GM12891 (cell line): ENCODE measurements at regions not wholly inside any gene's neighbourhood (a gene's known extent, or its start where the extent isn't known, plus 50 kb on each side); places are given as distances from the start of the nearest gene placed in this dataset.

Experiments used
- POLR2A ChIP-seq: IDR thresholded peaks from 2 replicates; pipeline ENCODE4 v1.6.1; 2011; ENCODE audit warnings: low read depth, low read length, control low read depth
- POLR2AphosphoS5 ChIP-seq: IDR thresholded peaks from 2 replicates; pipeline ENCODE4 v1.6.1; 2011; ENCODE audit warnings: low read depth, low read length, control low read depth
- TAF1 ChIP-seq: IDR thresholded peaks from 2 replicates; pipeline ENCODE4 v1.6.1; 2011; ENCODE audit warnings: low read depth, low read length, control low read depth

- TF ChIP-seq POLR2AphosphoS5 = no peak
- TF ChIP-seq POLR2A = no peak
- no peak for TF ChIP-seq TAF1
These were observed 378.0 kb downstream of the YTHDC2 start for GRCh38 chr5:113891491-113891890.
